ENCODE measurements at regions not wholly inside any gene's neighbourhood (a gene's known extent, or its start where the extent isn't known, plus 50 kb on each side); places are given as distances from the start of the nearest gene placed in this dataset.

- TF ChIP-seq CTCF (IDR thresholded peaks at IDR 0.05; ENCODE audit: low read length): no peak
- no peak for TF ChIP-seq EZH2 (IDR thresholded peaks at IDR 0.05; ENCODE audit: borderline replicate concordance, low read length)
Measured at GRCh38 chr1:83762416-83762815, 236.5 kb downstream of the TTLL7 start.
